Sigmoid colon (tissue), 4 donors: ENCODE measurements at regions not wholly inside any gene's neighbourhood (a gene's known extent, or its start where the extent isn't known, plus 50 kb on each side); places are given as distances from the start of the nearest gene placed in this dataset.

ENCODE experiments used
- POLR2A ChIP-seq, 2 donors: fragments of 450-650 bp; IDR thresholded peaks; one replicate each; pipeline ENCODE4 v1.6.1; 2016; ENCODE audit warnings: antibody characterized with exemption in 2 of 2, mild to moderate bottlenecking in 2 of 2, moderate library complexity in 2 of 2
- POLR2AphosphoS5 ChIP-seq, 4 donors: sonication (generic); formaldehyde crosslinking; IDR thresholded peaks; one replicate each; pipeline ENCODE4 v1.6.1; 2017; ENCODE audit warnings: antibody characterized with exemption in 4 of 4
- TF ChIP-seq, protein P1 (sequence below), 4 experiments: fragments of 450-650 bp in 3 of 4; fragments of 200-600 bp in 1 of 4; IDR thresholded peaks; one replicate each; pipeline ENCODE4 v1.5.1; 2016 to 2019; ENCODE audit warnings: antibody characterized with exemption in 4 of 4, mild to moderate bottlenecking in 3 of 4, moderate library complexity in 2 of 4

DNA sequence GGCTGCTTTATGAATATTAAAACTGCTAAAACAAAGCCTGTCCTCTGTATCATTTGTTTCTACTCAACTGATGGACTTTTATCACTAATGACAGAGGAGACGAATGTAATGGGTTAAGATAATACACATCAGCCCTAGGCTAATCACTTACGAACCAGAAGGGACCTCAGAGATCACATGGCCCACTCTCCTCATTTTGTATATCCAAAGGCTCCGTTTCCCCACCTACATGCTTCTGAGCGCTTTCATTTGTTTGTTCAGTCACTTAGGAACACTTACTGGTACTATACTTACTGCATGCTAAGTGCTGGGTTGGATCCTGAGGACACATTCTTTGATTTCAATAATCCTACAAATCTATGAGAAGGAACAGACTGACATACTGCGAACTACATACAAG is 169.3 kb downstream of the CEP135 start:
- TF ChIP-seq, protein P1, sequence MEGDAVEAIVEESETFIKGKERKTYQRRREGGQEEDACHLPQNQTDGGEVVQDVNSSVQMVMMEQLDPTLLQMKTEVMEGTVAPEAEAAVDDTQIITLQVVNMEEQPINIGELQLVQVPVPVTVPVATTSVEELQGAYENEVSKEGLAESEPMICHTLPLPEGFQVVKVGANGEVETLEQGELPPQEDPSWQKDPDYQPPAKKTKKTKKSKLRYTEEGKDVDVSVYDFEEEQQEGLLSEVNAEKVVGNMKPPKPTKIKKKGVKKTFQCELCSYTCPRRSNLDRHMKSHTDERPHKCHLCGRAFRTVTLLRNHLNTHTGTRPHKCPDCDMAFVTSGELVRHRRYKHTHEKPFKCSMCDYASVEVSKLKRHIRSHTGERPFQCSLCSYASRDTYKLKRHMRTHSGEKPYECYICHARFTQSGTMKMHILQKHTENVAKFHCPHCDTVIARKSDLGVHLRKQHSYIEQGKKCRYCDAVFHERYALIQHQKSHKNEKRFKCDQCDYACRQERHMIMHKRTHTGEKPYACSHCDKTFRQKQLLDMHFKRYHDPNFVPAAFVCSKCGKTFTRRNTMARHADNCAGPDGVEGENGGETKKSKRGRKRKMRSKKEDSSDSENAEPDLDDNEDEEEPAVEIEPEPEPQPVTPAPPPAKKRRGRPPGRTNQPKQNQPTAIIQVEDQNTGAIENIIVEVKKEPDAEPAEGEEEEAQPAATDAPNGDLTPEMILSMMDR (IDR thresholded peaks at IDR 0.05), result no peak
- no peak for TF ChIP-seq POLR2A (IDR thresholded peaks at IDR 0.05)
- no peak for TF ChIP-seq POLR2AphosphoS5 (IDR thresholded peaks at IDR 0.05)
